ENCODE measurements at regions not wholly inside any gene's neighbourhood (a gene's known extent, or its start where the extent isn't known, plus 50 kb on each side); places are given as distances from the start of the nearest gene placed in this dataset.

DNA sequence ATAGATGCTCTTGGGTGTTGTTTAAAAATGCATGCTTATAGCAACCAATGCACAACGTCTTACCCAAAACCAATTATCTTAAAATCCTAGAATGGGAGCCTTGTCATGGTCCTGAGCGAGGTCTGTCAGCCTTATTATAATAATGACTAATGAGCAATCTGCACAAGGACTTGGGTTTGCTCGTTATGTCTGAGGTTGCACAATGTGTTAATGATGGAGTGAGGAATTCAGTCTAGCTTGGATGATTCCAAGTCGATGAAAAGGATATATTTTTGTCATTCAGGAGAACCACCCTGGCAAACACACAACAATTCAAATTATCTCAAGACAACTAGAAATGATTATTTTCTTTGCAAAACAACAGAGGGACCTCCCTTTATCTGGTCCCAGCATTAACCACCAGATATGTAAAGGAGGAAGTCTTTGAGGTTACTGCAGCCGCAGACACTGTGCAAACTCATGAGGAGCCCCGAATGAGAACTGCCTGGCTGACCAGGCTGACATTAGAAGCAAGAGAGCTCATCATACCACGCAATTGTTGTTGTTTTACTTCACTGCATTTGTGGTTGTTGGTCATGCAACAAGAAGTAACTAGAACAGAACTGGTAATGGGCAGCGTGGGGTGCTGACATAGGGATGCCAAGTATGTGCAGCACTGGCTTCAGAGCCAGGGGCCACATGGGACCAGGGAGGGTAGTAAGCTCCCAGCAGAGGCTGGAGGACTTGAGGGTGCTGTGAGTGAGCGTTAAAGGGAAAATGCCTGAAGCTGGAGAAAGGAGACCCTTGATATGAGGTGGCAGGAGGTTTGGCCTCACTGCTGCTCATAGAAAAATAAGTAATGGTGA, 488.3 kb downstream of the CDH26 start:
- DNase-seq, result no peak

GRCh38 chr20:60447703-60448102, 489.5 kb downstream of the CDH26 start:
- DNase-seq, result no peak

GRCh38 chr20:60453388-60454246, 495.4 kb downstream of the CDH26 start:
- DNase-seq, result no peak

DNA sequence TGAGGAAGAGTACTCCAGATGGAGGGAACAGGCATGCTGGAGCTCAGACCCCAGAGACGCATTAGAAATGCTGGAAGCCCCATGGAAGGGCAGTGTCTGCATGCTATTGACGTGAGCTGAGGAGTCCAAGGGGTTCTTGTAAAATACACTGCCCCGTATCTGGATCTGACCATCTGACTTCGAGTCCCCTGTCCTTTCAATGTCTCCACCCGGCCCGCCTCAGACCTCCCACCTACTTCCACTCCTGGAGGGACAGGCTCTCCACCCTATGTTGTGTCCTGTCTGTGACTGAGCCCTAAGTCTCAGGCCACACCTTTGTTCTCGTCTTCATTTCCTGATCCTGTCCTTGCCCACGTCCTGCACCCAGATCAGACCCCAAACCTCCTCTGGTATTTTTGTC, 496.3 kb downstream of the CDH26 start:
- DNase-seq, result no peak

GRCh38 chr20:60455272-60455671, 497.0 kb downstream of the CDH26 start:
- no peak for DNase-seq

DNA sequence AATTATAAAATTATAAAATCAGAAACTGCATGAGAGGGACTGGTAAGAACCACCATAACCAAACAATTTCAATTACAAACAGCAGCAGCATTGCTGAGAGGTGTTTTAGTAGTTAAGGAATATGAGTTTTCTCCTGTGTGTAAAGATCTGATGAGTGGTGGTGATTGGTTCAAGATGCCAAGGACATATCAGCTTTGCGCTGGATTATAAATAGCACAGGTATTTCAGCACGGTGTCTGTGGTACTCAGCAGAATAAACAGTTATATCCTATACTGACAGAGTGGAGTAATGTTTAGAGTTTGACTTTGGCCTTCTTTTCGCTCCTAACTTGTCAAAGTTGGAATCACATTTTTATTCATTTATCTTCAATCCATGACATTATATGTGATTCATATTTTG, 501.0 kb downstream of the CDH26 start:
- no peak for DNase-seq

DNA sequence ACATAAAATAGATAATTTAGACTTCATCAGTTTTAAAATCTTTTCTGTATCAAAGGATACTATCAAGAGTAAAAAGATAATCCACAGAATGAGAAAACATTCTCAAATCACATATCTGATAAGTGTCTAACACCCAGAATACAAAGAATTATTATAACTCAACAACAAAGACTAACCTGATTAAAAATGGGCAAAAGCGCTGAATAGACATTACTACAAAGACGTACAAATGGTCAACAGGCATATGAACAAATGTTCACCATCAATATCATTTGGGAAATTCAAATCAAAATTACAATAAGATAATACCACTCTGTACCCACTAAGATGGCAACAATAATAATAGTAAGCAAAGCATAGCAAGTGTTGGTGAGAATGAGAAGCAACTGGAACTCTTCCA, 503.8 kb downstream of the CDH26 start:
- DNase-seq, result no peak

- DNase-seq, result no peak
Observed at GRCh38 chr20:60463798-60464197, 505.6 kb downstream of the CDH26 start.

DNA sequence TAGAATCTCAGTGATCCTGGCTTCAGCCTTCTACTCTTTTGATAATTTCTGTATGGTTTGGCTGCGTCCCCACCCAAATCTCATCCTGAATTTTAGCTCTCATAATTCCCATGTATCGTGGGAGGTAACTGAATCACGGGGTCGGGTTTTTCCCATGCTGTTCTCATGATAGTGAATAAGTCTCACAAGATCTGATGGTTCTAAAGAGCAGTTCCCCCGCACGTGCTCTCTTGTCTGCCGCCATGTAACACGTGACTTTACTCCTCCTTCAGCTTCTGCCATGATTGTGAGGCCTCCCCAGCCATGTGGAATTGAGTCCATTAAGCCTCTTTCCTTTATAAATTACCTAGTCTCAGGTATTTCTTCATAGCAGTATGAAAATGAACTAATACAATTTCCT, 507.2 kb downstream of the CDH26 start:
- DNase-seq, result no peak

DNA sequence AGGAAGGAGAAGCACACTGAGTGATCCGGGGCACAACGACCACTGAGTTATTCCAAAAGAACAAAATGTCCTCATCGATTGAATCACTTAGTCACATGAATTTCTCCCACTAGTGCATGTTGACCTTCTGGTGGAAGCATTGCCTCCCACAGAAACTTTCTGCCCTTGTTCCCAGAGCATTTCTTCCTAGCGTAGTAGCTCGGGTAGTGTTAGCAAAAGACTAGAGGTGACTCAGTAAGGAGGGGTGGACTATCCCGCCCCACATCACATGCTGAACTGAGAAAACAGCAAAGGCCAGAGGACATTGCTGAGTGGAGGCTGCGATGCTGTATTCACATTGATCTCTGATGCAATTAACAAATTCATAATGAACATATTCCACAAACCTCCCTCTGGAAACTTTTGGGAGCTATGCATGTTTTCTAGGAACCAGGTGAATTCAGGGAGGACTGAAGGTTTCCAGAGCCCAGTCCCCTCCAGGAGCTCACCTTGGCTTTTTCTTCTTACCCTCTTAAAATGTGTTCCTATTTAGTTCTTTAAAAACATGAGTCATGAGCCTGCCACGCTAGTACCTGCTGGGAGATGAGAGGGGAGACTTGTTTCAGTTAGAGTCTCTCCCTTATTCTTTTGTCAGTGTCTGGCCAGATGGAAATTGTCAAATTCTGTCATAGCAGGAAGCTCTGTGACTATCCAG, 507.9 kb downstream of the CDH26 start:
- no peak for DNase-seq

GRCh38 chr20:60466687-60467022, 508.4 kb downstream of the CDH26 start:
- DNase-seq, result no peak

DNA sequence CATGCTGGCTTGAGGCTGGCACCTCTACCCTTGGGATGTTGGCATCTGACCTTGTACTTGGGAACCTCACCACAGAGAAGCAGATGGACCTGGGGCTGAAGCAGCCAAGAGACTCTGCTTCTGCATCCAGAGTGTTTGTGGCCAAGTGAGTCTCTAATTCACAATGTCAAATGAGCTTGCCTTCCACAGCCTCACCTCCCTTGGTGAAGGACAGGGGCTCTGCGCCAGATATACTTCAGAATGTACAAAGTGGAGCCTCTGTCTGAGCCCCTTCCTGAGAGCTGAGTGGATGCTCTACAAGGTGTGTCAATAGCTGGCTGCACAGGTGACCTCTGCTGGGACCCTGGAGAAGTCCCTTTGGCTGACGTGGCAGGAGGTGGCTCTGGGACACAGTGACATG, 508.9 kb downstream of the CDH26 start:
- DNase-seq, result no peak

- no peak for DNase-seq
Observed at GRCh38 chr20:60467771-60468170, 509.5 kb downstream of the CDH26 start.

GRCh38 chr20:60469829-60470228, 511.6 kb downstream of the CDH26 start:
- DNase-seq, result no peak

DNA sequence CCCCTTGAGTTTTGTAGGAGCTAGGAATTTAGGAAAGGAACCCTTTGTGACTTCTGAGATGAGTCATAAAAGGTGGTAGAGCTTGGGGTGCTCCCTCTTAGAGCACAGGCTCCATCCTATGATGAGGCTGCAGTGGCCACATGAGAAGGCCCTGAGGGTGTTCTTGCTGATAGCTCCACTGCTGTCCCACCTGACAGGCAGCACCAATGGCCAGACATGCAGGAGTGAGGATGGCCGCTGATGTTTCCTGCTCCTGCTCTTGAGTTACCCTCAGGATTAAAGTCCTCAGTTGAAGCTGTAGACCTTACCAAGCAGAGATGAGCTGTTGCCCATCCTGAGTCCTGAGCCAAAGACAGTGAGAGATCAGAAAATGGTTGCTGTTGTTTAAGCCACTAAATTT, 512.1 kb downstream of the CDH26 start:
- no peak for DNase-seq

DNA sequence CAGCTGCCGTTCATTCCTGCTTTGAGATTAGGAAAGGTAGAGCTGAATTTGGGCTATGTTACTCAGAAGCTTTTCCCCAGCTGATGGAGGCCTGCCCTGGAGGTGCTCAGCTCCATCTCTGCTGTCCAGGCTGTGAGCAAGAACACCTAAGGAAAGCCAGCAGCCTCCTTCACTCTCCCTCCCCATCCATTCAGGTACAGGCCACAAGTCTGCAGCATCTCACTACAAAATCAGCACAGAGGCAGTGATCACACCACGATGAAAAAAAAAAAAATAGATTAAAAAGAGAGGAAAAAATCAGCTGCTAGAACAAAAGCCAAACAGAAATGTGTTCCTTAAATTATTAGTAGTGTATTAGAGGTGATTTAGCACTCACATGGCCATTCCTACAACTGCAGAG, 515.0 kb downstream of the CDH26 start:
- DNase-seq, result no peak

DNA sequence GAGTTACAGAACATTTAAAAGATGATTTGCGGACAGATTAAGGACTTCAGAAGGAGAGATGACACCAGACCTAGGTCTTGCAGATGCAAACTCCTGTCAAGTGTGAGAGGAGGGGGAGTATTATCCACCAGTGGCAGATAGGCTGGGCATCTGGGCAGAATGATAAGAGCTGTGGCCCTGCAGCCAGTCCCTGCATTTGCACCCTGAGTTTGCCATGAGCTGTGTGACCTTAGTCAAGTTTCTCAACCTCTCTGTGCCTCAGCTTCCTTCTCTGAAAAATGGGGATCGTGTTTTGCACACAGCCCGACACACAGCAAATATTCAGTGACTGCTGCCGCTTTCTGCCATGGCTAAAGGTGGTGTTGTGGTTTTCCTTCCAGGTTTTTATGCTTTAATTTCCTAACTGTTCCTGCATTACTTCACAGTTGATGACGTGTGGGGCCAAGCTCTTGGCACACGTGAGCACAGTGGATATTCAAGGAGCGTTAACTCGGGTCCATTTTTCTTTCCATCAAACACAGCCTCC, 516.2 kb downstream of the CDH26 start:
- DNase-seq, result no peak

DNA sequence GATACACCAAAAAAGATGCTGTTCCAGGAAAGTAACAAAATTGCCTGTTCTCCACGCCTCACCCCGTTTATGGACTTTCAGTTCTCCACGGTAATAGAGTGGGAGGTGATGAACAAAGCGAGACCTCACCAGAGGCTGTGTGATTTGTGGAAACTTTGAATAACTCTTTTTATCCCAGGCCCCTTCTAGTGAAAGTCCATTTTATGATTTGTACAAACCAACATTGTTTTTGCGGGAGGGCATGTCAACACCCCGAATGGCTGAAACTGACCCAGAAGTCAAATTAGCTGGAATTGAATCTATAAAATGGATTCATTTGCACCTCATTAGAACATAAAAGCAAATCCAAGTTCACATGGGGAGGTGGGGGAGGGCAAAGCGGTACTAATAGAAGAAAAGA, 517.8 kb downstream of the CDH26 start:
- no peak for DNase-seq

- DNase-seq, result peak in 1 of 2 donors; percentile 9
Observed at GRCh38 chr20:60477958-60478357, 519.7 kb downstream of the CDH26 start.

- no peak for DNase-seq
Observed at GRCh38 chr20:60478533-60478932, 520.3 kb downstream of the CDH26 start.

GRCh38 chr20:60480950-60481742, 522.9 kb downstream of the CDH26 start:
- no peak for DNase-seq

- no peak for DNase-seq
Observed at GRCh38 chr20:60481743-60482133, 523.5 kb downstream of the CDH26 start.
